PC-3 (cell line): ENCODE measurements at regions not wholly inside any gene's neighbourhood (a gene's known extent, or its start where the extent isn't known, plus 50 kb on each side); places are given as distances from the start of the nearest gene placed in this dataset.

Experiments
- EZH2 ChIP-seq: fragments of 300-600 bp; sonication (generic); IDR thresholded peaks from one replicate; pipeline ENCODE4 v1.6.1; 2017; ENCODE audit warnings: antibody characterized with exemption, mild to moderate bottlenecking, low read length; ENCODE audit not compliant: unreplicated experiment
- EZH2phosphoT487 ChIP-seq: fragments of 300-600 bp; sonication (generic); IDR thresholded peaks from 2 replicates; pipeline ENCODE4 v1.6.1; 2018; ENCODE audit warnings: mild to moderate bottlenecking, antibody characterized with exemption, low read length, borderline replicate concordance
- TF ChIP-seq, protein P1 (sequence below): fragments of 300-600 bp; sonication (generic); conservative IDR thresholded peaks from 2 replicates; pipeline ENCODE4 v1.5.1; 2017; ENCODE audit warnings: antibody characterized with exemption, low read depth, mild to moderate bottlenecking, low read length

DNA sequence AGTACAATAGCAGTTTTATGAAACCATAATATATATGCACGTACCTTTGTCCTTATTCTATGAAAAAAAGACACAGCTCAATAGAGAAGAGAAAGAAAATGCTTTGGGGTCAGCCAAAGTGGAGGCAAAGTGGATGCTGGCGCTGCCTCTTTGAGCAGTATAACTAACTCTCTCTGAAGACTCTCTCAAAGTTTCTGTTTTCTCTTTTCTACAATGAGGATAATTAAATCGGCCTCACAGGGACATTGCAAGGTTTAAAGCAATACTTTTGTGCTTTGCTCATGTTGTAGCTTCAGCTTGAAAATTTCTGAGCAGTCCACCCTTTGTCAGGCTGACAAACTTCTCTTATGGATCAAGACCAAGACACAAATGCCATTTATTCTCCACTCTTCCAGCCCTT is 455.1 kb upstream of the MPDZ start:
- TF ChIP-seq EZH2 (no peak), EZH2phosphoT487 (no peak)
- TF ChIP-seq, protein P1, sequence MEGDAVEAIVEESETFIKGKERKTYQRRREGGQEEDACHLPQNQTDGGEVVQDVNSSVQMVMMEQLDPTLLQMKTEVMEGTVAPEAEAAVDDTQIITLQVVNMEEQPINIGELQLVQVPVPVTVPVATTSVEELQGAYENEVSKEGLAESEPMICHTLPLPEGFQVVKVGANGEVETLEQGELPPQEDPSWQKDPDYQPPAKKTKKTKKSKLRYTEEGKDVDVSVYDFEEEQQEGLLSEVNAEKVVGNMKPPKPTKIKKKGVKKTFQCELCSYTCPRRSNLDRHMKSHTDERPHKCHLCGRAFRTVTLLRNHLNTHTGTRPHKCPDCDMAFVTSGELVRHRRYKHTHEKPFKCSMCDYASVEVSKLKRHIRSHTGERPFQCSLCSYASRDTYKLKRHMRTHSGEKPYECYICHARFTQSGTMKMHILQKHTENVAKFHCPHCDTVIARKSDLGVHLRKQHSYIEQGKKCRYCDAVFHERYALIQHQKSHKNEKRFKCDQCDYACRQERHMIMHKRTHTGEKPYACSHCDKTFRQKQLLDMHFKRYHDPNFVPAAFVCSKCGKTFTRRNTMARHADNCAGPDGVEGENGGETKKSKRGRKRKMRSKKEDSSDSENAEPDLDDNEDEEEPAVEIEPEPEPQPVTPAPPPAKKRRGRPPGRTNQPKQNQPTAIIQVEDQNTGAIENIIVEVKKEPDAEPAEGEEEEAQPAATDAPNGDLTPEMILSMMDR: no peak
